Loucy (cell line): ENCODE measurements at regions not wholly inside any gene's neighbourhood (a gene's known extent, or its start where the extent isn't known, plus 50 kb on each side); places are given as distances from the start of the nearest gene placed in this dataset.

Experiments
- CTCF ChIP-seq: fragments of 200-600 bp; sonication (generic); conservative IDR thresholded peaks from 2 replicates; pipeline ENCODE4 v1.5.1; 2014; ENCODE audit warnings: mild to moderate bottlenecking, antibody characterized with exemption, low read length
- EZH2phosphoT487 ChIP-seq: fragments of 200-600 bp; IDR thresholded peaks from 2 replicates; pipeline ENCODE4 v1.6.1; 2018; ENCODE audit warnings: antibody characterized with exemption, mild to moderate bottlenecking, moderate library complexity, borderline replicate concordance

GRCh38 chr13:100983111-100983510 lies 308.5 kb upstream of the TMTC4 start:
- no peak for TF ChIP-seq CTCF
- TF ChIP-seq EZH2phosphoT487, result no peak
